Upper lobe of right lung (tissue), 1 donor: ENCODE measurements at regions not wholly inside any gene's neighbourhood (a gene's known extent, or its start where the extent isn't known, plus 50 kb on each side); places are given as distances from the start of the nearest gene placed in this dataset.

ENCODE experiments used
- ATAC-seq: fragments of 200-7000 bp; cut with Tn5 transposase; one replicate; pipeline ENCODE4 v1.9.1; 2020; ENCODE audit warnings: mild to moderate bottlenecking, moderate library complexity
- DNase-seq: peaks from one replicate; pipeline ENCODE4 v3.0.0-alpha.2; 2020
- H3K27ac ChIP-seq: fragments of 200-600 bp; one replicate; pipeline ENCODE4 v1.8.0; 2022
- H3K27me3 ChIP-seq: fragments of 200-600 bp; one replicate; pipeline ENCODE4 v1.8.0; 2022; ENCODE audit warnings: mild to moderate bottlenecking
- H3K36me3 ChIP-seq: fragments of 200-600 bp; one replicate; pipeline ENCODE4 v1.8.0; 2022
- H3K4me1 ChIP-seq: fragments of 200-600 bp; one replicate; pipeline ENCODE4 v1.8.0; 2022
- H3K4me3 ChIP-seq: fragments of 200-600 bp; one replicate; pipeline ENCODE4 v1.8.0; 2022; ENCODE audit warnings: mild to moderate bottlenecking
- H3K9me3 ChIP-seq: fragments of 200-600 bp; one replicate; pipeline ENCODE4 v1.8.0; 2022
- CTCF ChIP-seq: fragments of 200-600 bp; IDR thresholded peaks from one replicate; pipeline ENCODE4 v1.8.0; 2022; ENCODE audit warnings: antibody characterized with exemption
- intact Hi-C: fragments of 100-400 bp; cut with DNase I; formaldehyde crosslinking; loops from one replicate; pipeline ENCODE4 v1.11.0; 2022
- donor health status: DM: no; HTN: yes; CAD: no; lungs with severe emphysema.

- DNase-seq (no peak), ATAC-seq (no peak)
- intact Hi-C loops: no loop called here
- Histone ChIP-seq H3K4me3 (no peak overlapping the region), H3K4me1 (no peaks in the 10 kb centered on the region), H3K9me3 (no peaks in the 10 kb centered on the region), H3K27me3 (no peaks in the 10 kb centered on the region), H3K36me3 (no peaks in the 10 kb centered on the region), H3K27ac (no peak overlapping the region)
- no peak for TF ChIP-seq CTCF
These were observed 462.9 kb upstream of the RGPD4 start for GRCh38 chr2:107363806-107364205.

GRCh38 chr2:107364361-107364950 lies 462.2 kb upstream of the RGPD4 start:
- H3K4me1 ChIP-seq: no peaks in the 10 kb centered on the region
- H3K9me3 ChIP-seq: no peaks in the 10 kb centered on the region
- no peak overlapping the region for H3K4me3 ChIP-seq
- intact Hi-C loops: no loop called here
- TF ChIP-seq CTCF: no peak
- peak; percentile 50 for ATAC-seq
- H3K27me3 ChIP-seq: no peaks in the 10 kb centered on the region
- no peak overlapping the region for H3K27ac ChIP-seq
- H3K36me3 ChIP-seq: no peaks in the 10 kb centered on the region
- no peak for DNase-seq

DNA sequence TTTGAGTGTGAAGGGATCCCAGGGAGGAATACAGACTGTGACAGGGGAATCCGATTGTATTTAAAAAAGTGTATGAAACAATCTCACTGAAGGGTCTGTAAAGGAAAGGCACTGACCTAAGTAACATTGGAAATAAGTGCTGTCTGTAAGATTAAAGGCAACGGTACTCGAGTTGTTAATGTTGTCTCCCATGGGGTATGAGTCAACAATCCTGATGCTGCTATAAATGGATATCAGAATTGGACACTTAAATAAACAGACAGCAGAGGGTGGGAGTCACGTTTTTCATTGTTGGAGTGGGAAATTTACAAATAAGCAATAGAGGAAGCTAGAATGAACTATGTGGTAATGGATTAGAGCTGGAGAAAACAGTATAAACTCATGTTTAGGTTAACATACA lies 452.4 kb upstream of the RGPD4 start:
- Histone ChIP-seq H3K4me1 (no peaks in the 10 kb centered on the region), H3K36me3 (no peaks in the 10 kb centered on the region), H3K27me3 (no peaks in the 10 kb centered on the region), H3K27ac (no peak overlapping the region), H3K4me3 (no peak overlapping the region), H3K9me3 (no peaks in the 10 kb centered on the region)
- ATAC-seq (no peak), DNase-seq (no peak)
- TF ChIP-seq CTCF: no peak
- intact Hi-C loops: no loop called here

DNA sequence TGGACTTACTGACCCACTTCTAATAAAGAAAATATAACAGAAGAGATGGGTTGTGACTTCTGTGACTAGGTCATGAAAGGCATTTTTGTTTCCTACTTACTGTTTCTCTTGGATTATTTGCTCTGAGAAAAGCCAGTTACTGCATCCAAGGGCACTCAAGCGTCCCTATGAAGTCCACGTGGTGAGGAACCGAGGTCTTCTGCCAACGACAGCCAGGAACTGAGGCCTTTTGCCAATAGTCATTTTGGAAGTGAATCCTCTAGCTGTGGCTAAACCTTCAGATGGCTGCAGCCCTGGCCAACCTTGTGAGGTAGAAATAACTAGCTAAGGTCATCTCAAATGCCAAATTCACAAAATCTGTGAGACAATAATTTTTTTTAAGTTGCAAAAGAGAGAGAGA lies 449.8 kb upstream of the RGPD4 start:
- TF ChIP-seq CTCF: no peak
- Histone ChIP-seq H3K4me1 (no peaks in the 10 kb centered on the region), H3K9me3 (no peaks in the 10 kb centered on the region), H3K27me3 (no peaks in the 10 kb centered on the region), H3K4me3 (no peak overlapping the region), H3K36me3 (no peaks in the 10 kb centered on the region), H3K27ac (no peak overlapping the region)
- ATAC-seq (no peak), DNase-seq (no peak)
- intact Hi-C loops: no loop called here

GRCh38 chr2:107380912-107381311 lies 445.8 kb upstream of the RGPD4 start:
- H3K36me3 ChIP-seq: no peaks in the 10 kb centered on the region
- no peaks in the 10 kb centered on the region for H3K27me3 ChIP-seq
- H3K4me3 ChIP-seq: no peak overlapping the region
- intact Hi-C loops: no loop called here
- no peaks in the 10 kb centered on the region for H3K9me3 ChIP-seq
- H3K27ac ChIP-seq: no peak overlapping the region
- no peak for DNase-seq
- TF ChIP-seq CTCF: no peak
- ATAC-seq: no peak
- no peaks in the 10 kb centered on the region for H3K4me1 ChIP-seq

GRCh38 chr2:107383691-107384090 lies 443.0 kb upstream of the RGPD4 start:
- no peak overlapping the region for H3K27ac ChIP-seq
- intact Hi-C loops: no loop called here
- no peak for TF ChIP-seq CTCF
- H3K4me1 ChIP-seq: no peaks in the 10 kb centered on the region
- ATAC-seq (no peak), DNase-seq (no peak)
- H3K9me3 ChIP-seq: no peaks in the 10 kb centered on the region
- no peaks in the 10 kb centered on the region for H3K36me3 ChIP-seq
- no peaks in the 10 kb centered on the region for H3K27me3 ChIP-seq
- no peak overlapping the region for H3K4me3 ChIP-seq
